Breast epithelium (tissue), 3 donors: ENCODE measurements at regions not wholly inside any gene's neighbourhood (a gene's known extent, or its start where the extent isn't known, plus 50 kb on each side); places are given as distances from the start of the nearest gene placed in this dataset.

Experiments used
- POLR2A ChIP-seq: fragments of 450-650 bp; IDR thresholded peaks from one replicate; pipeline ENCODE4 v1.6.1; 2016; ENCODE audit warnings: antibody characterized with exemption, mild to moderate bottlenecking, moderate library complexity
- POLR2AphosphoS5 ChIP-seq, 3 donors: sonication (generic); formaldehyde crosslinking; IDR thresholded peaks; one replicate each; pipeline ENCODE4 v1.6.1; 2017; ENCODE audit warnings: antibody characterized with exemption in 3 of 3
- TF ChIP-seq, protein P1 (sequence below), 3 donors: fragments of 450-650 bp; IDR thresholded peaks; one replicate each; pipeline ENCODE4 v1.5.1; 2016 to 2017; ENCODE audit warnings: antibody characterized with exemption in 3 of 3, mild to moderate bottlenecking in 3 of 3, moderate library complexity in 3 of 3

DNA sequence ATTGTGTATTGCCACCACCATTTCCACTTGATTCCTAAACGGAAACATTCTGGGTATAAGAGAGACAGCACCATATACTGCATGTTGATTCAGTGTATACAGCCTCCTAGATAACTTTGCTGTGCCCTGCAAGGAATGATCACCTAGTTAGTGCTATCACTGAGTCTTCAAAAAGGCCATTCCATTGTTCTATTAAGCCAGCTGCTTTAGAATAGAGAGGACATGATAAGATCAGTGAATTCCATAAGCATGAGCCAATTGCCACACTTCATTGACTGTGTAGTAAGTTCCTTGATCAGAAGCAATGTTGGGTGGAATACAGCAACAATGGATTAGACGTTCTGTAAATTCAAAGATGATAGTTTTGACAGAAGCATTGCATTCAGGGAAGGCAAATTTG is 1047.3 kb downstream of the PCDH18 start:
- no peak for TF ChIP-seq POLR2AphosphoS5 (IDR thresholded peaks at IDR 0.05)
- TF ChIP-seq, protein P1, sequence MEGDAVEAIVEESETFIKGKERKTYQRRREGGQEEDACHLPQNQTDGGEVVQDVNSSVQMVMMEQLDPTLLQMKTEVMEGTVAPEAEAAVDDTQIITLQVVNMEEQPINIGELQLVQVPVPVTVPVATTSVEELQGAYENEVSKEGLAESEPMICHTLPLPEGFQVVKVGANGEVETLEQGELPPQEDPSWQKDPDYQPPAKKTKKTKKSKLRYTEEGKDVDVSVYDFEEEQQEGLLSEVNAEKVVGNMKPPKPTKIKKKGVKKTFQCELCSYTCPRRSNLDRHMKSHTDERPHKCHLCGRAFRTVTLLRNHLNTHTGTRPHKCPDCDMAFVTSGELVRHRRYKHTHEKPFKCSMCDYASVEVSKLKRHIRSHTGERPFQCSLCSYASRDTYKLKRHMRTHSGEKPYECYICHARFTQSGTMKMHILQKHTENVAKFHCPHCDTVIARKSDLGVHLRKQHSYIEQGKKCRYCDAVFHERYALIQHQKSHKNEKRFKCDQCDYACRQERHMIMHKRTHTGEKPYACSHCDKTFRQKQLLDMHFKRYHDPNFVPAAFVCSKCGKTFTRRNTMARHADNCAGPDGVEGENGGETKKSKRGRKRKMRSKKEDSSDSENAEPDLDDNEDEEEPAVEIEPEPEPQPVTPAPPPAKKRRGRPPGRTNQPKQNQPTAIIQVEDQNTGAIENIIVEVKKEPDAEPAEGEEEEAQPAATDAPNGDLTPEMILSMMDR (IDR thresholded peaks at IDR 0.05) = no peak
- TF ChIP-seq POLR2A = no peak
